A549 (cell line): ENCODE measurements at regions not wholly inside any gene's neighbourhood (a gene's known extent, or its start where the extent isn't known, plus 50 kb on each side); places are given as distances from the start of the nearest gene placed in this dataset.

Experiments used
- HOXB5 ChIP-seq: fragments of 250-450 bp; sonication (Bioruptor Pico); IDR thresholded peaks from 2 replicates; pipeline ENCODE4 v1.5.0; 2020; ENCODE audit warnings: mild to moderate bottlenecking, moderate library complexity
- MAFK ChIP-seq: fragments of 450-650 bp; IDR thresholded peaks from 2 replicates; pipeline ENCODE4 v1.6.1; 2014; ENCODE audit not compliant: partially characterized antibody
- POLR2A ChIP-seq: IDR thresholded peaks from 2 replicates; pipeline ENCODE4 v1.6.1; 2012; ENCODE audit warnings: mild to moderate bottlenecking, low read length

- TF ChIP-seq POLR2A (no peak), HOXB5 (CRISPR knock-in tag) (no peak), MAFK (no peak)
These were observed 600.0 kb upstream of the PLXNA2 start for GRCh38 chr1:208844158-208844557.
